Heart right ventricle (tissue), 16 donors: ENCODE measurements at regions not wholly inside any gene's neighbourhood (a gene's known extent, or its start where the extent isn't known, plus 50 kb on each side); places are given as distances from the start of the nearest gene placed in this dataset.

Experiments used
- ATAC-seq, 8 donors: fragments of 200-7000 bp; cut with Tn5 transposase; one replicate each; pipeline ENCODE4 v1.9.1; 2020; ENCODE audit warnings: mild to moderate bottlenecking in 8 of 8, moderate library complexity in 8 of 8, moderate number of reproducible peaks in 1 of 8
- DNase-seq, 2 donors: peaks; one replicate each; pipeline ENCODE4 v3.0.0-alpha.2; 2020
- H3K27ac ChIP-seq, 10 donors: fragments of 200-600 bp; sonication (generic) in 2 of 10; one replicate each; pipeline versions ENCODE4 v1.5.0 to v1.8.0; 2020 to 2022; ENCODE audit warnings: mild to moderate bottlenecking in 3 of 10
- H3K27me3 ChIP-seq, 7 donors: fragments of 200-600 bp; one replicate each; pipeline ENCODE4 v1.8.0; 2021 to 2022; ENCODE audit warnings: mild to moderate bottlenecking in 2 of 7
- H3K36me3 ChIP-seq, 9 donors: fragments of 200-600 bp; sonication (generic) in 1 of 9; one replicate each; pipeline versions ENCODE4 v1.5.0 to v1.8.0; 2020 to 2022; ENCODE audit warnings: mild to moderate bottlenecking in 2 of 9
- H3K4me1 ChIP-seq, 9 donors: fragments of 200-600 bp; sonication (generic) in 1 of 9; one replicate each; pipeline versions ENCODE4 v1.5.0 to v1.8.0; 2020 to 2022; ENCODE audit warnings: mild to moderate bottlenecking in 4 of 9
- H3K4me3 ChIP-seq, 10 donors: fragments of 200-600 bp; sonication (generic) in 2 of 10; one replicate each; pipeline versions ENCODE4 v1.5.0 to v1.8.0; 2020 to 2022; ENCODE audit warnings: mild to moderate bottlenecking in 7 of 10, moderate library complexity in 2 of 10
- H3K9me3 ChIP-seq, 11 donors: fragments of 200-600 bp in 10 of 11; sonication (generic) in 2 of 11; one replicate each; pipeline versions ENCODE4 v1.5.0 to v1.8.0; 2013 to 2022; ENCODE audit warnings: mild to moderate bottlenecking in 2 of 11, control low read depth in 1 of 11, moderate library complexity in 1 of 11
- whole genome bisulfite sequencing, 2 donors: extraction: QIAGEN DNeasy Blood & Tissue Kit; methylation state at CpG; one replicate each; pipeline ENCODE4 v1.1.7; 2013; ENCODE audit warnings: inconsistent platforms in 1 of 2; 5-methylcytosine and 5-hydroxymethylcytosine counted together
- intact Hi-C, 10 donors: fragments of 100-400 bp; cut with DNase I; formaldehyde crosslinking; loops; one replicate each; pipeline versions ENCODE4 v1.11.1 to v1.14.2; 2022
- TF ChIP-seq, protein P1 (sequence below), 9 donors: fragments of 200-600 bp; sonication (generic) in 2 of 9; IDR thresholded peaks; one replicate each; pipeline versions ENCODE4 v1.5.0 to v1.8.0; 2021 to 2022; ENCODE audit warnings: antibody characterized with exemption in 9 of 9, mild to moderate bottlenecking in 5 of 9, moderate library complexity in 1 of 9
- donor health status: Arrhythmogenic right ventricular cardiomyopathy.
- donor health status: ischemic (EF 13 %, LVEDD 7.1; RV severe dilation, severe dysfunction).
- donor health status: healthy with polysubstance abuse.
- donor health status: DM: no; HTN: yes; CAD: no.
- donor health status: DM: no; HTN: no; CAD: no.
- donor health status: ischemic (EF 25% LVEDD 6.9; RV normal size, moderate dysfunction).
- donor health status: ischemic (EF 25% LVEDD 5.7; RV mildly dilated, moderate dysfunction).
- donor health status: healthy.
- donor health status: DM: yes; HTN: yes; CAD: no.
- donor health status: Ischemic cardiomyopathy.
- donor health status: ischemic (EF 35%, LVEDD 5.7; RV mildly dilated, moderate dysfunction).
- donor health status: nonischemic (EF 11% LVEDD 7.7; RV severe dilation, severe dysfunction).
- donor health status: DM: yes; HTN: yes; CAD: no.
- donor health status: PGD.
- donor health status: ischemic (EF 29% LVEDD 5.4; RV normal size, mild dysfunction).
- donor health status: nonischemic (EF 23%, LVEDD 6.1; RV moderate dilation, normal function).

DNA sequence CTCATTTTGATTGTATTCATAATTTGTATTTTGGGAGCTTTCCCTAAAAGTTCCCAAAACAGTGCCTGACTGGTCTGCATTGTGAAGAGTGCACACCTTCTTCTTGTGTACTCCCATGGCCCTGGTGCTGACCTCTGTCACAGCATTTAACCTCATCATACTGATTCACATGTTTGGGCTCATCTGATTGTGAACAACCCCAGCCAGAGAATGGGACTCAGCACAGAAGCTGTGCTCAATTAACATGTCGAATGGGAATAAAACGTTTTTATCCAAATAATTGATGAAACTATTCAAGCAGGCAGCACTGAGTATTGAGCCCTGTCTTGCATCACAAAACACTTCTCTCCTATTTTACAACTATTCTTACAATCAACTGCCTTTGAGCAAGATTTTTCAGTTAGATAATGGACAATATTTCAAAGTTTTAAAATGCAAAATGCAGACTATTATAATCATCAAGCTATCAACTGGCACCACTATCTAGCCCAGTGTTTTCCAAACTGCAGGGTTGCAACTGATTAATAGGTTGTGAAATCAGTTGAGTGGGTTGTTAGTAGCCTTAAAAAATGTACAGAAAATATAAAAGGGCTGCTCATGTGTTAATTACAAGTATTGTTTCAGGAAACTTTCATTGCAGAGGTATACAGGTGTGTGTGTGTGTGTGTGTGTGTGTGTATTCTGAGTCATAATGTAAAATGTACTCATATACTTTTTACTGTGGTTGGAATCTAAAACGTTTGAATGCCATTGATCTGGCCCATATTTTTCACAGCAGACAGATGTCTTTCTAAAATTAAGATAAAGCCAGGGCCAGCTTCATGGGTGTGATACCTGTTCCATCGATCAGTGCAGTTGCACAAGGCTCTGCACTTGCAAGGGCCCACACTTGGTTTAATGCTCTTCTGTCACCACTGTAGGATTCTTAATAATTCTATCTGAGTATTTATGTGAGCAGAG is 190.5 kb downstream of the PIK3R1 start:
- 71 to 77% methylated on average over 4 of the region's 4 CpGs for WGBS, 2 donors
- H3K36me3 ChIP-seq: no peaks in the 10 kb centered on the region
- peaks cover 0 to 20% (median 0%) of the 10 kb centered on the region in 9 donors for H3K4me1 ChIP-seq
- peak overlapping the region in 1 of 10 donors; percentile 29 for H3K27ac ChIP-seq
- ATAC-seq: no peak
- no peaks in the 10 kb centered on the region for H3K27me3 ChIP-seq
- no peak for DNase-seq
- TF ChIP-seq, protein P1, sequence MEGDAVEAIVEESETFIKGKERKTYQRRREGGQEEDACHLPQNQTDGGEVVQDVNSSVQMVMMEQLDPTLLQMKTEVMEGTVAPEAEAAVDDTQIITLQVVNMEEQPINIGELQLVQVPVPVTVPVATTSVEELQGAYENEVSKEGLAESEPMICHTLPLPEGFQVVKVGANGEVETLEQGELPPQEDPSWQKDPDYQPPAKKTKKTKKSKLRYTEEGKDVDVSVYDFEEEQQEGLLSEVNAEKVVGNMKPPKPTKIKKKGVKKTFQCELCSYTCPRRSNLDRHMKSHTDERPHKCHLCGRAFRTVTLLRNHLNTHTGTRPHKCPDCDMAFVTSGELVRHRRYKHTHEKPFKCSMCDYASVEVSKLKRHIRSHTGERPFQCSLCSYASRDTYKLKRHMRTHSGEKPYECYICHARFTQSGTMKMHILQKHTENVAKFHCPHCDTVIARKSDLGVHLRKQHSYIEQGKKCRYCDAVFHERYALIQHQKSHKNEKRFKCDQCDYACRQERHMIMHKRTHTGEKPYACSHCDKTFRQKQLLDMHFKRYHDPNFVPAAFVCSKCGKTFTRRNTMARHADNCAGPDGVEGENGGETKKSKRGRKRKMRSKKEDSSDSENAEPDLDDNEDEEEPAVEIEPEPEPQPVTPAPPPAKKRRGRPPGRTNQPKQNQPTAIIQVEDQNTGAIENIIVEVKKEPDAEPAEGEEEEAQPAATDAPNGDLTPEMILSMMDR (IDR thresholded peaks at IDR 0.05): no peak
- intact Hi-C loops: no loop called here
- H3K9me3 ChIP-seq: no peaks in the 10 kb centered on the region
- no peak overlapping the region for H3K4me3 ChIP-seq

DNA sequence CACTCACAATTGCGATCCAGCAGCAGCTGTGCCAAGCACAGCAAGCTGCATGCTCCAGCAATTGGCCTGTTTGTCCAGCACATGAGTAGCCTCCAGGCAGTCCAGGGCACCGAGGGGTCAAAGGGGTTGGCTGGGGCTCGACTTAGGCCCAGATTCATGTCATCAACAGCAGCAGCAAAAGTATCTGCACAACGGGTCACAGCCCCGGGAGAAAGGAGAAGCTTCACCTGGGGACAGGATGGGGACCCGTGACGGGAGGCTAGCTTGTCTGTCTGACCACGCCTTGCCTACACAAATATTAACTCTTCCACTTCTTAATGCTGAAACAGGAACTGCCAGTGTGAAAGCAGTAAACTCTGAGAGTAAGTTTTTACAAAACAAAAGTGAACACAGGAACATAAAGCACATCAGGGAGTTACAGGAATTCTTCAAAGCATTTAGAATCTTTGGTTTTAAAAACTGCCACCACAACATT is 191.2 kb downstream of the PIK3R1 start:
- TF ChIP-seq, protein P1 (IDR thresholded peaks at IDR 0.05): no peak
- DNase-seq: no peak
- ATAC-seq: no peak
- peak overlapping the region in 1 of 10 donors; percentile 29 for H3K27ac ChIP-seq
- H3K9me3 ChIP-seq: no peaks in the 10 kb centered on the region
- peaks cover 0 to 20% (median 0%) of the 10 kb centered on the region in 9 donors for H3K4me1 ChIP-seq
- no peak overlapping the region for H3K4me3 ChIP-seq
- H3K27me3 ChIP-seq: no peaks in the 10 kb centered on the region
- intact Hi-C loops: no loop called here
- WGBS, 2 donors: 61 to 66% methylated on average over 8 of the region's 8 CpGs
- no peaks in the 10 kb centered on the region for H3K36me3 ChIP-seq

DNA sequence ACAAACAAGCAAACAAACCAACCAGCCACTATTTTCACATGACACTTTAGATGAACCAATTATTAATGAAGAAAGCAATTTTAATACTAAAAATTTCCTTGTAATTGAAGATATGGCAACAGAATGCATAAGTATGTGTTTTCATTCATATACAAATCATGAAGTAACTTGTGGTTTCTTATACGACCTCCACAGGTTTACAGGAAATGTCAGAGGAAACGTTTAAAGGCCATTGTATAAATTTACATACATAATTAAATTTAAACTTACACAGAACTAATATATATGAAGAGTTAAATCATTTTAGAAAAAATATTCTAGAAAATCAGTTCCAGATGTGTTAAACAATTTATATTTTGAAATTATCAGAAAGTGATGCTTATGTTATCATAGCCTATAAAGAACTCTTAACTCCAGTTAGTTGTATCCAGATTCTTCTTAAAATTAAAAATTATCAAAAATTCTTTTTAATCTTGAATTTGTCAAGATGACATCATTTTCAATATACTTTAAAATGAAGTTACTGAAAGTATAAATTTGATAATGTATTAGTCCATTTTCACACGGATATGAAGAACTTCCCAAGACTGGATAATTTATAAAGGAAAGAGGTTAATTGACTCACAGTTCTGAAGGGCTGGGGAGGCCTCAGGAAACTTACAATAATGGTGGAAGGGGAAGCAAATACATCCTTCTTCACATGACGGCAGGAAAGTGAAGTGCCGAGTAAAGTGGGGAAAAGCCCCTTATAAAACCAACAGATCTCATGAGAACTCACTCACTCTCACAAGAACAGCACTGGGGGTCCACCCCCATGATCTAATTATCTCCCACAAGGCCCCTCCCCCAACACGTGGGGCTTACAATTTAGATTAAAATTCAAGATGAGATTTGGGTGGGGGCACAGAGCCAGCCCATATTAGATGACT is 192.0 kb downstream of the PIK3R1 start:
- intact Hi-C loops: no loop called here
- no peaks in the 10 kb centered on the region for H3K27me3 ChIP-seq
- DNase-seq (no peak), ATAC-seq (no peak)
- no peak overlapping the region for H3K4me3 ChIP-seq
- TF ChIP-seq, protein P1 (IDR thresholded peaks at IDR 0.05): no peak
- WGBS, 2 donors: 67 to 77% methylated on average over 6 of the region's 6 CpGs
- H3K4me1 ChIP-seq: peaks cover 0 to 20% (median 0%) of the 10 kb centered on the region in 9 donors
- H3K36me3 ChIP-seq: no peaks in the 10 kb centered on the region
- no peaks in the 10 kb centered on the region for H3K9me3 ChIP-seq
- no peak overlapping the region for H3K27ac ChIP-seq

DNA sequence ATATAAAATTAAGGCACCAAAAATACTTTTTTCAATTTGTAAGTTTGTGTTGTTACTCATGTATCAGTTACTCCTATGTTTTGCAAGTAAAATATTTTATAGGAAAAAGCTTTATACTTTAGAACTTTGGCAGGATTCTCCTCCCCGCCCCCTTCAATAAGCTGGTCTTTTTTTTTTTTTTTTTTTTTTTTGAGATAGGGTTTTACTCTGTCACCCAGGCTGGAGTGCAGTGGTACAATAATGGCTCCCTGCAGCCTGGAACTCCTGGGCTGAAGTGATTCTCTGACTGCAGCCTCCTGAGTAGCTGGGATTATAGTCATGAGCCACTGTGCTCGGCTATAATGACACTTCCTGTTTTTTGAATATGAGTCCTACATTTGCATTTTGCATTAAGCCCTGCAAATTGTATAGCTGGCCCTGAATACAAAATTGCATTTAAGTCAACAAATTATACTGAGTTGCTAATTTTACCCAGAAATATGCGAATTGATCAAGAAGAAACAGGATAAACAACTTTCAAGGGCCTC is 192.9 kb downstream of the PIK3R1 start:
- Histone ChIP-seq H3K9me3 (no peaks in the 10 kb centered on the region), H3K27me3 (no peaks in the 10 kb centered on the region), H3K36me3 (no peaks in the 10 kb centered on the region), H3K4me1 (peaks cover 0 to 20% (median 0%) of the 10 kb centered on the region in 9 donors), H3K4me3 (no peak overlapping the region), H3K27ac (no peak overlapping the region)
- intact Hi-C loops: no loop called here
- TF ChIP-seq, protein P1 (IDR thresholded peaks at IDR 0.05): no peak
- WGBS, 2 donors: 90 to 92% methylated on average over 3 of the region's 3 CpGs
- ATAC-seq (no peak), DNase-seq (no peak)
